SIG-M5 treated with dmso at 0.1 percent for 504 hours (cell line): ENCODE measurements at regions not wholly inside any gene's neighbourhood (a gene's known extent, or its start where the extent isn't known, plus 50 kb on each side); places are given as distances from the start of the nearest gene placed in this dataset.
"Not testable (repeated sequence)": the region's sequence is repeated elsewhere in the genome, so short reads cannot be mapped to it uniquely, and the experiment has no call there.

Experiments
- DNase-seq: peaks from one replicate; lab custom pipeline; 2025; ENCODE audit not compliant: unreplicated experiment; lab: John Stamatoyannopoulos, UW

DNA sequence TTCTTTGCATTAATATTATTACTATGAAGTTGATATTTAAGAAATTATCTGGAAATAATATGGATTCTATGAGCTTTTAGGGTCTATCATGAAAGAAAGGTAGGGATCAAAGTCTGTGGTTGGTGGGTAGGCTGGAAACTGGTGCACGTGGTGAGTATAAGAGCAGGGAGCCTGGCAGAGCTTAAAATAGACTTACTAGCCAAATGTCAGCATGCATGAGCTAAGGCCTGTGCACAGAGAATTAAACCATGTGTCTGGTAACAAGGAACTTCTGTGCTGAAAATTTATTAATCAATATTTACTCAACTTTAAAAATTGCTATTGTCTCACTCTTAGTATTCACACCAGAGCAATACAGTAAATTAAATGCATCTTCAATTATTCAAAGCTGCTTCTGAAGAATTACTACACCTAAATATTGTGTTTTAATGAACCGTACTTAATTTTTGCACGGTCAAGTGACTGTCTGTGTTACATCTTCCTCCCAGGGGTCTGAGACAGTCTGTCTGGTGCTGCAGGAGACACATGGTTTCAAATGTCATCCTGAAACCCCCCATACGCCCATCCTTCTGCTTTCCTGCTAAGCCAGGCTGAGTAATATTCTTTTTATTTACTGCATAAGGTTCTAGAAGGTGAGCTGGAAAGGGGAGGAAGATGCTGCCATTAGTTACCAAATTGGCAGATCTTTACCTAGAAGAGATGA is 161.0 kb upstream of the NLRP1 start:
- DNase-seq: no peak

DNA sequence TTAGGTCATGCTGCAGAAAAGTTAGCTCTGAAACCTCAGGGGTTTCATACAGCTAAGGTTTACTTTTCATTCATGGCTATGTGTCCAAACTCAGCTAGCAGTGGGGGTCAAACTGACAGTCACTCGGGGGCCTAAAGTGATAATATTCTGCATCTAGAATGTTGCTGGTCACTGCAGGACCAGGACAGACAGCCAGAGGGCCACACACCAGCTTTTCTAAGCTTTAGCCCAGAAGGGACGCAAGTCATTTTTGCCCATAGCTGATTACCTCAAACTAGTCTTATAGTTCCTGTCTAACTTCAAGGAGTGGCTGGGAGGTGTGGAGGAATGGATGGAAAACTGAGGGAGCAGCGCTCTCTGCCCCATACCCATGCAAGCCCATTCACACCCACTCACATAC is 163.0 kb upstream of the NLRP1 start:
- no peak for DNase-seq

DNA sequence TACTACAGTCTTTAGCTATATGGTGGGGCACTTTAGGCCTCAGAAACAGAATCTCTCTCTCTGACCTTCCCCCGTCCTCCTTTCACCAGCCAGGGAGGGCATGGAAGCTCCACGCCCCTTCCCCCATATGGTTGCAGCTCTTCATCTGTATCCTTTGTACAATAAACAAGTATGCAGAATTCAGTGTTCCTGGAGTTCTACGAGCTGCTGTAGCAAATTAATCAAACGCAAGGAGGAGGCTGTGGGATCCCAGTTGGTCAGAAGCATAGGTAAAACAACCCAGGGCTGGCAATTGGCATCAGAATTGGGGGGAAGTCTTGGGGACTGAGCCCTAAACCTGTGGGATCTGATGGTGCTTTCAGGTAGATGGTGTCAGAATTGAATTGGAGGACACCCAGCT is 163.7 kb upstream of the NLRP1 start:
- DNase-seq: no peak

DNA sequence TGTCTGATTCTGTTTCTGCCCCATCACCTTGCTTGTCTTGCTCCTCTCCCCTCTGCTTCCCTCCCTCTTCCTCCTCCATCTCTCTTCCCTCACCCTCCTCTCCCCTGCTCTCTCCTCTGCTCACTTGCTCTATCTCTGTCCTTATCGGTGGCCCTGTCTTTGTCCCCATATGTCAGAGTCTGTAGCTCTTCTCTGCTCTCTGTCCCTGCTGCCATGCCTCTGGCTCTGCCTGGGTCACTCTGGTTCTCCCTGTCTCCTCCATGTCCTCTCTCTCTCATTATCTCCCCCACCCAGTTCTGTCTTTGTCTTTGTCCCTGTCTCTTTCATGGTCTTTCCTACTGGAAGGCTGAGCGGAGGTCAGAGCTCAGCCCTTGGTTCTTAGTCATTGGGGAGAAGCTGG is 169.1 kb upstream of the NLRP1 start:
- DNase-seq: no peak

DNA sequence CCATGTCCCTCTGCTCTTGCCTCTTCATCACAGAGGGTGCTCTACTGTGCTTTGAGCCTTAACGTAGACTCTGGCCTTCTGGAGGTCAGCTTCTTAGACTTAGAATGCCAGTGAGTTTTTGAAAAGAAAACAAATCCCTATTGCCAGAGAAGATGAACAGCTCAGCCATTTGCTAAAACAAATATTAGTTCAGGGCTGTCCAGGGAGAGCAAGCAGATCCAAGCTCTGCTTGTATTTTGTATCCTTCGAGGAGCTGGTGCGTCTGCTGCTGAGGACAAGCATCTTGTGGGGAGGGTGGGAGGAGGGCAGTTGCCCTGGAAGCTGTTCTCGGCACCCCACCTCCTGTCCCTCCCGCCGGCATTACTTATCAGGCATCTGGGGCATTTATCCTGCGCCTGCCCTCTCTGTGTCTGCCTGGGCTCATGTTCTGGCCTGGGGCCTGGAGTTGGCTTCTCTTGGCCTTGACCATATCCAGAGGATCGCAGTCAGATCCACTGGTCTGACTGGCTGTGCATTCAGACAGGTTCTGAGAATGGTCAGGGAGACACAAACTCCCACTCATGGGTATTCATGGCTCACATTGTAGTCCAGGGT is 173.1 kb upstream of the NLRP1 start:
- no peak for DNase-seq

DNA sequence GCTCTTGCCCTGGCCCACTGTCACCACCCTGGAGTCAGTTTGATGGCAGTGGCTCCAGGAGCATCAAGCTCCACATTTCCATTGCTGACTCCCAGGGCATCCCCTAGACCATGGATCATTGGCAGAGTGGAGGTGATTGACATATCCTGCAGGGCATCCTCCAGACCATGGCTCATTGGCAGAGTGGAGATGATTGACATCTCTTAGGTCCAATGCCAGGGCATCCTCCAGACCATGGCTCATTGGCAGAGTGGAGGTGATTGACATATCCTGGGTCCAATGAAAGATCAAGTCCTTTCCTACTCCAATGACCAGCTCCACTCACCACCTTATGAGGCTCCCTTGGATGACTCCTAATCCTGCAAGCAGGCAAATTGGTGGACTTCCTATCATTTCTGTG is 174.3 kb upstream of the NLRP1 start:
- DNase-seq: no peak

DNA sequence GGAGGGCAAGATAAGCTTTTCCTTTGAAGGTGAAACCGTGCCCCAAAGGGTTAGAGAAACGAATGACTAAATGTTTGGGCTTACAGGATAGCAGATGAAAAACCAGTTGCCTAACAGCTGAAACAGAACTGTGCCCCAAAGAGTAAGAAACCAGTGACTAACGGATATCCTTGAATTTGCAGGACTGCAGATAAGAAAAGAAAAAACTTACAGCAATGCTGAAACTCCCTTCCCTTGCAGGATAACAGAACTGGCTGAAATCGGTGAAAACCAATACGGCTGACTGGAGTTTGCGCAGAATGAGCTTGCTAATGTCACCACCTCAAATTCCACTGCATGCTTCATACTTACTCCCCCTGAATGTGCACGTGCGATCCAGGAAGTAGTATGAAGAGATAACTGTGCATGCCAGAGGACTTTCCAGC is 175.2 kb upstream of the NLRP1 start:
- DNase-seq: no peak

DNA sequence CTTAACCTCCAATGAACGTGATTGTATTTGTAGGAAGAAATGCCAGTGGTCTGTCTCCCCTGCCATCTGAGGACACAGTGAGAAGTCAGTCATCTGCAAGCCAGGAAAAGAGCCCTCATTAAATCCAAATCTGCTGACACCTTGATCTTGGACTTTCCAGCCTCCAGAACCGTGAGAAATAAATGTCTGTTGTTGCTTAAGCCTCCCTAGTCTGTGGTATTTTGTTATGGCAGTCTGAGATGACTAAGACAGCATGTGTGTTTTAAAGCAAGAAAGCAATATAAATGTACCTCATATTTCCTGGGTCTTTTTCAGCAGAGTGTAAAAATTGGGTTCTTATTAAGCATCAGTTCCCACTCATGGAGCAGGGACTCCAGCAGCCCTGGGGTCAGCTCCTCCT is 177.9 kb upstream of the NLRP1 start:
- no peak for DNase-seq

DNA sequence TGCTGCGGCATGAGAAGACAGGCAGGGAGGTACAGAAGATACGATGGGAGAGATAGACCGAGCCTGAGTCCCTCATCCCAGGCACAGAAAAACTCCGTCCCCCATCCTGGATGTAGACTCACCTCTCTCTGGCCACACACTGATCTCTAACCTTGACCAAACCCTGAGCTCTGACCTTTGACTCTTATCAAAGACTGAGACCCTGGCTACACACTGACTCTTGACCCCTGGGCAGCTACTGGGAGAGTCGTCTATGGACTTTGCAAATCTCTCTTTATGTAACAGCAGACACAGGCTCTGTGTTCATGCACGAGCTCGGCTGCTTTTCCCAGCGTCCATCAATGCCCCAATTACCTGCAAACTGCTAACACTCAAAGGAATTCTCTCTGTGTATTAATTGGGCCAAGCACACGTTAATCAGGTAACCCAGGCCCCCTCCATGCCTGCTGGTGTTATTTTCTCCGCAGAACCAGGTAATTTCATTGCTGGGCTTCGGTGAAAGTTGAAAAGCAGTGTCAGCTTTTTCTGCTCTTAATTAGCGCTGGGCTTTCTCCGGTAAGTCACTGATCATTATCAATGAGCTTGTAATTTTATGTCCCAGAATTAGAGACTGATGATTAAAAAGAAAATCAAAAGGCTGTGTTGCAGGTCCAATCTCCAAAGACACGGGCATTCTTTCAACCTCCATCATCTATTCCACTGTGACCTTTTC is 179.4 kb upstream of the NLRP1 start:
- DNase-seq: no peak

DNA sequence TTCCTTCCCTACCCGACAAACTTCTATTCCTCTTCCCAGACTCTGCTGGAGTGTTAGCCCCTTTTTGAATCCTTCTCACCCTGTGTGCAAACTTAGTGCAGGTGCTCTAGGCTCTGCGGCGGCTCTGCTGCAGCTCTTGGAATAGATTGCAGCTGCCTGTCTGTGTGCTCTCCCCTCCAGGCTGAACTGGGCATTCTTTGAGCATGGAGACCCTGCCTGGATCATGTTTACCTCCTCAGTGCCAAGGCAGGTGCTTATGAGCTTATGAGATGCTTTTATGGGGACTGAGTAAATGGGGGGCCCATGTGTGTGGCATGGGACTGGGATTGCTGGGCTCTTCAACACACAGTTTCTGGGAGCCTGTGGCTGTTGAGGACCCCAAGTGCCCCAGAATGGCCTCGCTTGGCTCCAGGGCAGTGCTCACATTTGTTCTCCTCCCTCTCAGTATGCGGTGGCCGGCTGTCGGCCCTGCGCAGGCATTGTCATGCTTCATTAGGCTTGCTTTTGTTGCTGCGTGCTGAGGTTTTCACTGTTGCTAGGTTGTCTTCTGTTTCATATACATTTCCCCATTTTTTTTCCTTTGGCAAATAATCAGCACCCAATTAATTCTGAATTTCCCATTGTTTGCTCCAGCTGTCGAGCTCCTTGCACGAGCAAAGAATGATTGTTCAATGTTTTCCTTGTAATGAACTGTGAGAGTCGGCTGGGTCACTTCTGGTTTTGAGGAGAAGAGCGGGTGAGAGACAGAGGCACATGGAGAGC is 185.5 kb upstream of the NLRP1 start:
- DNase-seq: no peak

DNA sequence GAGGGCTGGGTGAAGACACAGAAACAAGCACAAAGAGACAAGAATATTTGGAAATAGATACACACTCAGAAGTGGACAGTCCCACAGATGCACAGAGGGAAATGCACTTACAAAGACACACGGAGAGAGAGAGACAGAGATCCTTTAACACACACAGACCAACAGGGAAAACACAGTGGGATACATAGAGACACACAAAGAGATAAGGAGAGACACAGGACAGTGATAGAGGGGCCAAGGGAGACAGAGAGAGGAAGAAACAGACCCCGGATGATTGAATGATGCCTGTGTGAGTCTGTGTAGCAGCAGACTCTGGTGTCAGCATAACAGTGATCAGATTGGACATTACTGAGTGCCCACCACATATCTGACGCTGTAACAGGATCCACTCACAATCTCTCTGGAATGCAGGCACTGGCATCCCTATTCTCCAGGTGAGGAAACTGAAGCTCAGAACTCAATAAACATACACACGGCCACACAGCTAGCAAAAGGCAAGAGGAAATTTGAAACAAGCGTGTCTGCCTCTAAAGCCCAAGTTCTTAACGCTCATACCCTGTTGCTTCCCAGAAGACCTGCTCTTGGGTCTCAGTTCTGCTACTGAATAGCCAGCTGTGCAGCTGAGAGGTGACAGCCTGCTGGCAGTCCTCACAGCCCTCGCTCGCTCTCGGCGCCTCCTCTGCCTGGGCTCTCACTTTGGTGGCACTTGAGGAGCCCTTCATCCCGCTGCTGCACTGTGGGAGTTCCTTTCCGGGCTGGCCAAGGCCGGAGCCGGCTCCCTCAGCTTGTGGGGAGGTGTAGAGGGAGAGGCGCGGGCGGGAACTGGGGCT is 186.3 kb upstream of the NLRP1 start:
- DNase-seq: no peak

DNA sequence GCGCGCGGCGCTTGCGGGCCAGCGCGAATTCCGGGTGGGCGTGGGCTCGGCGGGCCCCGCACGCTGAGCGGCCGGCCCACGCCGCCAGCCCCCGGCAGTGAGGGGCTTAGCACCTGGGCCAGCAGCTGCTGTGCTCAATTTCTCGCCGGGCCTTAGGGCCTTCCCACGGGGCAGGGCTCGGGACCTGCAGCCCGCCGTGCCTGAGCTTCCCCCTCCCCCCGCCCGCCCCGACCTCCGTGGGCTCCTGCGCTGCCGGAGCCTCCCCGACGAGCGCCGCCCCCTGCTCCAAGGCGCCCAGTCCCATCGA is 186.9 kb upstream of the NLRP1 start:
- not testable (repeated sequence) for DNase-seq

DNA sequence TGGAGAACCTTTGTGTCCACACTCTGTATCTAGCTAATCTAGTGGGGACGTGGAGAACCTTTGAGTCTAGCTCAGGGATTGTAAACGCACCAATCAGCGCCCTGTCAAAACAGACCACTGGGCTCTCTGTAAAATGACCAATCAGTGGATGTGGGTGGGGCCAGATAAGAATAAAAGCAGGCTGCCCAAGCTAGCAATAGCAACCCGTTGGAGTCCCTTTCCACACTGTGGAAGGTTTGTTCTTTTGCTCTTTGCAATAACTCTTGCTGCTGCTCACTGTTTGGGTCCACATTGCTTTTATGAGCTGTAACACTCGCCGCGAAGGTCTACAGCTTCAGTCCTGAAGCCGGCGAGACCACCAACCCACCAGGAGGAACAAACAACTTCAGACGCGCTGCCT is 187.7 kb upstream of the NLRP1 start:
- not testable (repeated sequence) for DNase-seq

DNA sequence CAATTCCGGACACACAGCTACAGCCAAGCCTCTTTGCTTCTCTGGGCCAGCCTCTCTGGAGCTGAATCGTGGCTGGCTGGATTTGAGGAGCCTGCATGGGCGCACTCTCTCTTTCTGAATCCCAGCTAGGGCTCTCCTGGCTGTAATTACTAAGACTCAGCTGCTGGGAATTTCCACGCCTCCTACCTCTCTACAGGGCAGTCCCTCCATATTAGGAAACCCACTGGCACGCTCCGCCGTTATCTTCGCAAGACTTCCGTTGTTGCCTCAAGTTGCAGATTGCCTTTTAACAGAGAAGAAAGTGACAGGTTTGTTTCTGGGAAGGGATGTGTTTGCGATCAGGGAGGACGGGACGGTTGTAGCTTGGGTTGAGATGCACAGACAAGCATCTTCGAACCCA is 188.4 kb upstream of the NLRP1 start:
- no peak for DNase-seq

DNA sequence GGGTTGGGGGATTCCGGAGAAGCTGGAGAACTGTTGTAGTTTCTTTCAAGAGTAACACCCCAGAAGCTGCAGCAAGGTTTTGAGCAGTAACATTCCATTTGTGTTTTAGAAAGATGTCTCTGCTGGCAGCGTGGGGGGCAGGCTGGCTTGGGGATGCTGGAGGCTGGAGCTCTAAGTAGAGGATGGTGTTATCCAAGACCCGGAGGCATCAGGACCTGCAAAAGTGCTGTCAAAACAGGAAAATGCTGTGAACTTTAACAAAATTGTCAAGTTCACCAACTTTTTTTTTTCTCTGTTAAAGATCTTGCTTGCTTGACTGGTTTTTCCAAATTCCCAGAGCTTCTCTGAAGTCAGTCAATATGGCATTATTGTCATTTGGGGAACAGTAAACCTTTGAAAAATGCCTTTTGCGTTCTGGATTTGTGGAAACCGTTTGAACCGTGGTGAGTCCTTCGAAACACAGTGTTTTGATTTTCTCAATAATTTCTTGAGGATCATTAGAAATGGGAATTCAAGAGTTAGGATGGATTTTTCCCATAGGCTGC is 189.6 kb upstream of the NLRP1 start:
- DNase-seq: no peak

DNA sequence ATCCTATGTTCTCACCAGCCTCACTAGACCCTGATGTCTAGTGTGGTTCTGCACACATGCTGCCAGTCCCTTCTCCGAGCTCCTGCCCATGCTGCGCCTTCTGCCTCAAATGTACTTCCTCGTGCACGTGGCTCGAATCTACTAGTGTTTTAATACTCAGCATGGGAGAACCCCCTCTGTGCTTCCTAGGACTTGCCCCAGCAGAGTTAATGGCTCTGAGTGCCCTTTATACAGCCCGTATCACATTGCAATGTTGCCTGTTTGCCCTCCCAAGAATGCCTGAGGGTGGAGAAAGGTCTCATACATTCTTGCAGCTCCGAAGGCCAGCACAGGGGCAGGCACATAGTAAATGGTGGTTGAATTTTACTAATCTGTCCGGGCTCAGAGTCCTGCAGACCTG is 190.8 kb upstream of the NLRP1 start:
- DNase-seq: no peak

DNA sequence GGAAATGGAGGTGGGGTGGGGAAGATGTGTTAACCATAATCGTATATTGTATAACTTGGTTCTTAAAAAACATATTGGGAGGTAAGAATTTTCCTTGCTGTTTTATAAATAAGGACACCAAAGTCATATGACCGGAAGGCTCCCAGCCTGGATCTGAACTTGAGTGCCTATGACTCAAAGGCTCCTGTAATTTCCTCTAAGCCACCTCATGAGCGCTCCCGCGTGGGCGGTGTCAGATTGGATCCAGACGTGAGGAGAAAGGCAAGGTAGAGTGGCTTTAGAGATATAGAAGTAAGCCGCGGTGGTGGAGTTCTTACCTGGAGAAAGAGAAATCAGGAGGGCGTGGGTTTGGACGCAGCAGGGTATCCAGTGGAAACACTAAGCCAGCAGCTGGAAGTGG is 196.2 kb upstream of the NLRP1 start:
- no peak for DNase-seq

DNA sequence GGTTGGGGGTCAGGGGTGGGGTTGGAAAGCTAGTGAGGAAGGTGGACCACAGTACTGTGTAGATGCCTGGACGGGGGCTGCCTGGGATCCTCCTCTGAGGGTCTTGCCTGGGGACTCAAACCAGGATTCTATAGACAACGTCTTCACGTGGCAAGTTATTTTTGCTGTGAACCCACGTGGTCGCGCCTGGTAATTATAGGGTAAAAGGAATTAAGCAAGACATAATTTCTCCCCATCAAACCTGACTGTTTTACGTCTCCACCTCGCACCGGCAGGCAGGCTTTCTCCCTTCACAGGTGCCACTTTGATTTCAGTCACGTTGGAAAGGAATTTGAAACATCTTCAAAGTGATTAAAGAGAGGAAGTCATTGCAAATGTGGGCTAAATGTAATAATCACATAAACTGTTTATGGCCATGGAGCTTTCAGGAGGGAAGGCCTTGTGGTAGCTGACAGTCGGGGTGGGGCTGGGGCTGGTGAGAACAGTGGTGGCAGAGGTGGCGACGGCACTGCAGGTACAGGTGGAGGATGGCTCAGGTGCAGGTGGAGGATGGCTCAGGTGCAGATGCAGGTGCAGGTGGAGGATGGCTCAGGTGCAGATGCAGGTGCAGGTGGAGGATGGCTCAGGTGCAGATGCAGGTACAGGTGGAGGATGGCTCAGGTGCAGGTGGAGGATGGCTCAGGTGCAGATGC is 197.1 kb upstream of the NLRP1 start:
- no peak for DNase-seq

DNA sequence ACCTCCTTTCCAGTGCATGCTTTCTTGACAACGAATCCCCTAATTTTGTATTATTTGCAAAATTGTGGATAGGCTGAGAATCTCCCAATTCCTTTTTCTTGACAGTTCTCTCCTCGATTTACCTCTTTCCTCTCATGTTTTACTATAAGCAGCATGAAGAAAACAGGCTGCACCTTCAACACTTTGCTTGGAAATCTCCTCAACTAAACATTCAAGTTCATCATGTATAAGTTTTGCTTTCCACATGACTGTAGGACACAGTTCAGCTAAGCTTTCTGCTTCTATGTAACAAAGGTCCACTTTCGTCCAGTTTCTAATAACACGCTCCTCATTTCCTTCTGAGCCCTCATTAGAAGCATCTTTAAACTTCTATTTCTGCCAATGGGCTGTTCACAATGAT is 199.0 kb upstream of the NLRP1 start:
- DNase-seq: no peak

DNA sequence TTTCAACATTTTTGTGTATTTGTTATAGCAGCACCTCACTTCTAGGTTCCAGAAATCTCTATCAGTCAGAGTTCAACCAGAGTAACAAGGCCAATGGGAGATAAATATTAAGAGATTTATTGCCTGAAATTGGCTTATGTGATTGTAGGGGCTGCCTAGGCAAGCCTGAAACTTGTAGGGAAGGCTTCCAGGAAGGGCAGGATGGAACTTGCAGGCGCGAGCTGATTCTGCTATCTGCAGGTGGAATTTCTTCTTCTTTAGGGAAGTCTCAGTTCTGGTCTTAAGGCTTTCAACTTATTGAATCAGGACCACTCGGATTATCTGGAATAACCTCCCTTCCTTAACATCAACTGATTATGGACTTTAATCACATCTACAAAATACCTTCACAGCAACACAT is 199.5 kb upstream of the NLRP1 start:
- DNase-seq: no peak
